Thyroid gland (tissue), 4 donors: ENCODE measurements at regions not wholly inside any gene's neighbourhood (a gene's known extent, or its start where the extent isn't known, plus 50 kb on each side); places are given as distances from the start of the nearest gene placed in this dataset.
"Not testable (repeated sequence)": the region's sequence is repeated elsewhere in the genome, so short reads cannot be mapped to it uniquely, and the experiment has no call there.

ENCODE experiments used
- DNase-seq, 2 donors: peaks; one replicate each; pipeline ENCODE4 v3.0.0-alpha.2; 2019
- H3K27ac ChIP-seq, 3 donors: fragments of 200-600 bp; sonication (generic); 1 replicate in 2 of 3; 2 replicates in 1 of 3; pipeline ENCODE4 v1.5.1; 2016 to 2019; ENCODE audit warnings: mild to moderate bottlenecking in 1 of 3, moderate library complexity in 1 of 3
- H3K27me3 ChIP-seq: fragments of 200-600 bp; sonication (generic); one replicate; pipeline ENCODE4 v1.5.1; 2019
- H3K36me3 ChIP-seq, 2 donors: fragments of 200-600 bp; sonication (generic); one replicate each; pipeline ENCODE4 v1.5.1; 2016 to 2019
- H3K4me1 ChIP-seq, 2 donors: fragments of 200-600 bp; sonication (generic); one replicate each; pipeline ENCODE4 v1.5.1; 2017 to 2019
- H3K4me3 ChIP-seq, 3 donors: fragments of 200-600 bp; sonication (generic); replicated peaks in 1 of 3; 1 replicate in 2 of 3; 2 replicates in 1 of 3; pipeline ENCODE4 v1.5.1; 2016; ENCODE audit warnings: mild to moderate bottlenecking in 1 of 3
- H3K9me3 ChIP-seq: fragments of 200-600 bp; sonication (generic); one replicate; pipeline ENCODE4 v1.5.1; 2017
- CTCF ChIP-seq, 6 experiments: fragments of 200-600 bp in 3 of 6; fragments of 450-650 bp in 3 of 6; sonication (generic) in 3 of 6; IDR thresholded peaks; one replicate each; pipeline ENCODE4 v1.5.1; 2016 to 2019; ENCODE audit warnings: antibody characterized with exemption in 6 of 6, mild to moderate bottlenecking in 2 of 6, inconsistent platforms in 1 of 6, moderate library complexity in 1 of 6
- POLR2A ChIP-seq, 2 donors: fragments of 450-650 bp; IDR thresholded peaks; one replicate each; pipeline ENCODE4 v1.6.1; 2017; ENCODE audit warnings: antibody characterized with exemption in 2 of 2, mild to moderate bottlenecking in 2 of 2, moderate library complexity in 1 of 2
- WGBS, 2 donors: methylation state at CpG; one replicate each; pipeline ENCODE4 v1.1.5; 2017; 5-methylcytosine and 5-hydroxymethylcytosine counted together
- intact Hi-C: fragments of 100-400 bp; cut with DNase I; formaldehyde crosslinking; loops from one replicate; pipeline ENCODE4 v1.15.1; 2023

DNA sequence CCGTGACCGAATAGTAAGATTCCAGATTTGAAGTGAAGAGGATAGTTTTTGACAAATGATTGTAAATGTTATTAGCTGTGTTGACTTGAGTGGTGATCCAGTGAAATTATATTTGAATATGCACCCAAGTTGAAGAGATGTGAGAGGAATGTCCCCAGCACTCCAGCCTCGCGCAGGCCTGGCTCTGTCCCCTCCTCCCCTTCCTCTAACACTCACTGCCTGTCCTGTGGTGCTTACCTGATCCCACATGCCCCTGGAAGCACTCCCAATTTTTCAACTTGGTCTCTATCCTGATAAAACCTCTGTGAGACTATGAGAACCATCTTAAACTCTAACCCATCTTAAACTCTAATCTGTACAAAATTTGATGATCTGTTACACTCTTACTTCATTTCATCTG, 154.7 kb upstream of the LRP1B start:
- H3K9me3 ChIP-seq, result no peaks in the 10 kb centered on the region
- H3K27ac ChIP-seq, result no peak overlapping the region
- no peaks in the 10 kb centered on the region for H3K27me3 ChIP-seq
- intact Hi-C loops, result no loop called here
- no peak for DNase-seq
- H3K4me1 ChIP-seq, result no peaks in the 10 kb centered on the region
- no peak for TF ChIP-seq CTCF (IDR thresholded peaks at IDR 0.05)
- H3K4me3 ChIP-seq, result no peak overlapping the region
- 86 to 89% methylated on average over 4 of the region's 4 CpGs for WGBS, 2 donors
- H3K36me3 ChIP-seq, result no peaks in the 10 kb centered on the region

DNA sequence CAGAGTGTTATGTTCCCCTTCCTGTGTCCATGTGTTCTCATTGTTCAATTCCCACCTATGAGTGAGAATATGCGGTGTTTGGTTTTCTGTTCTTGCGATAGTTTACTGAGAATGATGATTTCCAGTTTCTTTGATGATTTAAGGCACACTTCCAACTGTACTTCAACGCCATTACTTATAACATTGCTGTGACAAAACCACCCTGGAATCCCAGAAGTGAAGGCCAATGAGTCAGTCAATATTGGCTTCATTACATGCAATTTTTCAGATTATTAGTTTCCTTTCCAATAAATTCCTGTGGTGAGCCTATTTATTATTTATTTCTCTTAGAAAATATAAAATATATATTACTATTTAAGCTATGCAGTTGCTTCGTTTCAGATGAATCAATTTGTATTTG, 153.5 kb upstream of the LRP1B start:
- H3K27me3 ChIP-seq, H3K36me3 ChIP-seq, DNase-seq, intact Hi-C loops, H3K4me3 ChIP-seq, H3K4me1 ChIP-seq, H3K9me3 ChIP-seq, H3K27ac ChIP-seq: not testable (repeated sequence)
- WGBS, 2 donors, result 77 to 84% methylated on average over 4 of the region's 4 CpGs

DNA sequence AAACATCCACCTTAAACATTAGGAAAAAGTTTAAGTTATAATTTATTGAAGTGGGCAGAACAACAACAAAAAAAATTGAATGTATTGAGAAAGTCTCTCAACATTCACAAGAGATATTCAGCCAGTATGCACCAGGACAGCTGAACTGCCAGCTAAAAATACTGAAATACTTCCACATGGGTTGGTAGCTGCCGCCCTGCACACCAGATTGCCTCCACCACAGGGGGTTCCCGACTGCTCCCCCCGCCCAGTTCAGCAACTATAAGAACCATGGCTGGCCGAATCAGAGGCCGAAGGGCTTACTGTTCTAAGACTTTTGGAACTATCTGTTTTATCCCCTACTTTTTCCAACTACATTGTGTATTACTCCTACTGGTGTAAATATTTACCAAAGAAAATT, 150.0 kb upstream of the LRP1B start:
- H3K9me3 ChIP-seq, result no peaks in the 10 kb centered on the region
- no peak overlapping the region for H3K4me3 ChIP-seq
- no peaks in the 10 kb centered on the region for H3K27me3 ChIP-seq
- H3K36me3 ChIP-seq, result no peaks in the 10 kb centered on the region
- intact Hi-C loops, result no loop called here
- no peak for TF ChIP-seq CTCF (IDR thresholded peaks at IDR 0.05)
- TF ChIP-seq POLR2A (IDR thresholded peaks at IDR 0.05), result no peak
- no peak overlapping the region for H3K27ac ChIP-seq
- 83 to 86% methylated on average over 5 of the region's 5 CpGs for WGBS, 2 donors
- no peak for DNase-seq
- H3K4me1 ChIP-seq, result no peaks in the 10 kb centered on the region

DNA sequence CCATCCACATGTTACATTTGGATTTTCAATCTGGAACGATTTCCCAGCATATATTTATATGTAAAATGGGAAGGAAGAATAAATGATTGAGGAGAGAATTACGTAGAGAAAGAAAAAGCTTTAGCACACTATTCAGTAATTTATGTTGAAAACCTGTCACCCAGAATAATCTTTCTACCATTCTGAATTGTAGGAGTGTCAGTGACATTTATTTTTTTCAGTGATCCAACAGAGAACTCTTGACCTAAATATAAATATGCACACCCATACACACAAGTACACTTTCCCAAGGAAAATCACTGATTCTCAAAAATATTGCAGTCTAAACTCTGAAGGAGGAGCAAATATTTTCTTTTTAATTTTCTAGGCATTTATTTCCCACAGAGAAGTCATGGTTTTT, 140.2 kb upstream of the LRP1B start:
- no peaks in the 10 kb centered on the region for H3K36me3 ChIP-seq
- H3K27ac ChIP-seq, result no peak overlapping the region
- no peak overlapping the region for H3K4me3 ChIP-seq
- H3K9me3 ChIP-seq, result no peaks in the 10 kb centered on the region
- no peaks in the 10 kb centered on the region for H3K4me1 ChIP-seq
- DNase-seq, result no peak
- no peaks in the 10 kb centered on the region for H3K27me3 ChIP-seq
- intact Hi-C loops, result no loop called here
- 74 to 89% methylated on average over 2 of the region's 2 CpGs for WGBS, 2 donors
- no peak for TF ChIP-seq POLR2A (IDR thresholded peaks at IDR 0.05)
- no peak for TF ChIP-seq CTCF (IDR thresholded peaks at IDR 0.05)

DNA sequence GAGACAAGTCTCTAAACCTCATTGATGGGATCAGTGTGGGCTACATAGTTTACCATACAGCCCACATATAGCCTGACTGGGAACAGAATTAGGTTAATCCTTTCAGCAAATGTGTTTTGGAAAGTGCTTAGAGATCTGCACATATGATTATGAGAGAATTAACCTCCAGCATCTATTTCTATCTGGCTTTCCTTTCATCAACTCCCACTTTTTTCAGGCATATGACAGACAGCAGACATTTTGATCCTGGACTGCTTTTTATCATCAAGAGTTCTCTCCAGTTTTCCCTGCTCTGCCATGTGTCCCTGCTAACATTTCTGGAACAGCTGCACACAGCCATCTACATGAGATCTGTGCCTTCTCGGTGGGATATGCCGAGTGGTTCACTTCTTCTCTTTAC, 139.5 kb upstream of the LRP1B start:
- WGBS, 2 donors, result 74 to 86% methylated on average over 2 of the region's 2 CpGs
- H3K4me3 ChIP-seq, result no peak overlapping the region
- no peaks in the 10 kb centered on the region for H3K9me3 ChIP-seq
- no peaks in the 10 kb centered on the region for H3K27me3 ChIP-seq
- no peak for DNase-seq
- TF ChIP-seq POLR2A (IDR thresholded peaks at IDR 0.05) (no peak), CTCF (IDR thresholded peaks at IDR 0.05) (no peak)
- H3K4me1 ChIP-seq, result no peaks in the 10 kb centered on the region
- H3K36me3 ChIP-seq, result no peaks in the 10 kb centered on the region
- intact Hi-C loops, result no loop called here
- no peak overlapping the region for H3K27ac ChIP-seq

- Histone ChIP-seq H3K27ac (no peak overlapping the region), H3K27me3 (no peaks in the 10 kb centered on the region), H3K4me3 (no peak overlapping the region), H3K9me3 (no peaks in the 10 kb centered on the region), H3K4me1 (no peaks in the 10 kb centered on the region), H3K36me3 (no peaks in the 10 kb centered on the region)
- intact Hi-C loops, result no loop called here
- 95 to 96% methylated on average over 5 of the region's 5 CpGs for WGBS, 2 donors
- DNase-seq, result no peak
- TF ChIP-seq CTCF (IDR thresholded peaks at IDR 0.05), result no peak
- TF ChIP-seq POLR2A (IDR thresholded peaks at IDR 0.05), result no peak
These were observed 128.5 kb upstream of the LRP1B start for GRCh38 chr2:142259356-142259755.
